Natural killer cell (primary cell): ENCODE measurements at regions not wholly inside any gene's neighbourhood (a gene's known extent, or its start where the extent isn't known, plus 50 kb on each side); places are given as distances from the start of the nearest gene placed in this dataset.

ENCODE experiments used
- ATAC-seq, 3 donors: fragments of 150-1000 bp in 2 of 3; fragments of 200-7000 bp in 1 of 3; cut with Tn5 transposase; 1 replicate in 1 of 3; 2 replicates in 2 of 3; pipeline ENCODE4 v1.10.0; 2021; ENCODE audit warnings: mild to moderate bottlenecking in 2 of 3, moderate library complexity in 2 of 3
- DNase-seq, 2 donors: peaks; one replicate each; pipeline versions ENCODE4 v3.0.0 to v3.0.0-alpha.2; 2013 to 2021; ENCODE audit warnings: mixed read lengths in 1 of 2
- H3K27ac ChIP-seq: one replicate; pipeline ENCODE4 v1.5.1; 2013; ENCODE audit warnings: mild to moderate bottlenecking, low read length
- H3K27me3 ChIP-seq: one replicate; pipeline ENCODE4 v1.6.1; 2013; ENCODE audit warnings: low read length; ENCODE audit not compliant: control insufficient read depth, insufficient read depth
- H3K36me3 ChIP-seq: one replicate; pipeline ENCODE4 v1.6.1; 2013; ENCODE audit warnings: low read length; ENCODE audit not compliant: control insufficient read depth, insufficient read depth
- H3K4me1 ChIP-seq: one replicate; pipeline ENCODE4 v1.6.1; 2013; ENCODE audit warnings: low read length; ENCODE audit not compliant: control insufficient read depth, insufficient read depth
- H3K4me3 ChIP-seq: one replicate; pipeline ENCODE4 v1.5.1; 2013; ENCODE audit warnings: low read length
- H3K9me3 ChIP-seq: one replicate; pipeline ENCODE4 v1.6.1; 2013; ENCODE audit warnings: low read length; ENCODE audit not compliant: control insufficient read depth, insufficient read depth
- H3K27ac Mint-ChIP-seq, 2 donors: one replicate each; pipeline ENCODE4 v1.8.0; 2022; ENCODE audit warnings: mild to moderate bottlenecking in 2 of 2, mixed read lengths in 2 of 2, moderate library complexity in 1 of 2
- H3K27me3 Mint-ChIP-seq, 2 donors: one replicate each; pipeline ENCODE4 v1.8.0; 2022; ENCODE audit warnings: low read depth in 2 of 2, mixed read lengths in 2 of 2
- H3K36me3 Mint-ChIP-seq: one replicate; pipeline ENCODE4 v1.8.0; 2022; ENCODE audit warnings: mixed read lengths
- H3K4me1 Mint-ChIP-seq, 2 donors: one replicate each; pipeline ENCODE4 v1.8.0; 2022; ENCODE audit warnings: mixed read lengths in 2 of 2
- H3K4me3 Mint-ChIP-seq: one replicate; pipeline ENCODE4 v1.8.0; 2022; ENCODE audit warnings: mild to moderate bottlenecking, moderate library complexity, mixed read lengths
- H3K9me3 Mint-ChIP-seq, 2 donors: one replicate each; pipeline ENCODE4 v1.8.0; 2022; ENCODE audit warnings: mixed read lengths in 2 of 2
- CTCF ChIP-seq: fragments of 200-600 bp; IDR thresholded peaks from one replicate; pipeline ENCODE4 v1.8.0; 2022; ENCODE audit warnings: antibody characterized with exemption
- WGBS: methylation state at CpG from one replicate; pipeline ENCODE4 v1.1.7; 2013; ENCODE audit warnings: missing lambda C conversion rate; ENCODE audit not compliant: insufficient coverage; 5-methylcytosine and 5-hydroxymethylcytosine counted together
- intact Hi-C: fragments of 100-400 bp; cut with micrococcal nuclease; formaldehyde crosslinking; loops from one replicate; pipeline ENCODE4 v1.14.2; 2022

GRCh38 chr11:10908215-10908951, 50.5 kb upstream of the ZBED5 start:
- Mint-ChIP-seq H3K27me3 (peaks cover 21% of the 10 kb centered on the region in 2 donors), H3K36me3 (no peaks in the 10 kb centered on the region), H3K4me1 (peaks cover 9 to 10% of the 10 kb centered on the region in 2 donors), H3K27ac (no peak overlapping the region), H3K4me3 (no peak overlapping the region), H3K9me3 (no peaks in the 10 kb centered on the region)
- no peaks in the 10 kb centered on the region for H3K27me3 ChIP-seq
- no peak for DNase-seq
- H3K4me1 ChIP-seq: no peaks in the 10 kb centered on the region
- H3K27ac ChIP-seq: no peak overlapping the region
- intact Hi-C loops: no loop called here
- no peaks in the 10 kb centered on the region for H3K9me3 ChIP-seq
- ATAC-seq: no peak
- no peak overlapping the region for H3K4me3 ChIP-seq
- no peaks in the 10 kb centered on the region for H3K36me3 ChIP-seq
- no peak for TF ChIP-seq CTCF
- WGBS: 97% methylated on average over 8 of the region's 8 CpGs
